ENCODE measurements at regions not wholly inside any gene's neighbourhood (a gene's known extent, or its start where the extent isn't known, plus 50 kb on each side); places are given as distances from the start of the nearest gene placed in this dataset.

DNA sequence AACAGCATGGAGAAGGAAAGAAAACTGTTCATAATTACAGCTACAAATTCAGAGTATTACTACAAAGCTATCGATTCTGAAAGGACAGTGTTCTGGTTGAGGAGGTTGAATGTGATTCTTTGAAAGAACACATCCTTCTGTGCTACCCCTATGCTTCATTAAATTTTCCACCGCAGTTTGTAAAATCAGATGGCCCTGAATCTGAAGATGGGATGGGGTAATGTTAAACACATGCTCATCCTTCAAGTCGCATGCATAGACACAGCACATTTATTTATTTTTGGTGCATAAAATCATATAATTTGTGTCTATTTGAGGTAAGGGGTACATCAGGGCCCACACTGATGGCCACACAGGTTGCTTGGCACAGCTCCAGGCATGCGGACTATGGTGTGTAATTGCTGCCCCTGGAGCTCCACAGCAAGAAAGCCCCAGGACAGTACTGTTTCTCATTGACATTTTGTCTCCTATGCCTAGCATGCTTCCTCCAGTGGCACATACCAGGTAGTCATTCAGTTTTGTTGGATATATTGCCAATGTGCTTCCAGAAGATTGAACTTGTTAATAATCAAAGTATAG lies 238.8 kb upstream of the TANK start:
- no peak for DNase-seq

DNA sequence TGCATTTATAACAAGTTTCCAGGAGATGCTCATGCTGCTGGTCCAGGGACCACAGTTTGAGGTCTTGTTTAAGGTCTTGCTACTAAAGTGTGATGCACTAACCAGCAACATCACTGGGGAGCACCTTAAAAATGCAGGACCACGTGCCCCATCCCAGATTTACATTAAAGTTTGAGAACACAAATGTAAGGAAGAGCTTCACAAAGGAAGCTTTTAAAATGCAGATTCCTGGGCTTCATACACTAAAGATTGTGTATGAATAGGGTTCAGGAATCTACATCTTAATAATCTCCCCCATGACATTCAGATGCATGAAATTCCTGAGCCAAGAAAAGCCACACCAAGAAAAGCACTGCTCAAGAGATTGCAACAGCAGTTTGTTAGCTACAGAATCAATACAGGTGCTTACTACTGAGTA lies 235.3 kb upstream of the TANK start:
- no peak for DNase-seq

DNA sequence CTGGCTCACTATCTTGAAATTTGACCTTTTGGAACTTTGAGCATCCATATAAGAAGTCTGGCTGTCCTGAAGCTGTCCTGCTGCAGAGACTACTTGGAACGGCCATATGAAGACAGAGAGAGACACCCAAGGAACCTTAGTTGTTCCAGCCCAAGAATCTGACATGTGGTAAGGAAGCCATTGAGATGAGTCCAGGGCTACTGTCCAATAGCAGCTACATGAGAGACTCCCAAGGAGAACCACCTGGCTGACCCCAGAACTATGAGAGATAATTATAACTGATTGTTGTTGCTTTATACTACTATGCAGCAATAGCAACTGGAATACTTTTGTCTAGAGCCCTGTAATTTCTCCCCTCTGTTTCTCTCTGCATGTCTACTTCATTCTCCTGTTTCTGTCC lies 234.3 kb upstream of the TANK start:
- no peak for DNase-seq

DNA sequence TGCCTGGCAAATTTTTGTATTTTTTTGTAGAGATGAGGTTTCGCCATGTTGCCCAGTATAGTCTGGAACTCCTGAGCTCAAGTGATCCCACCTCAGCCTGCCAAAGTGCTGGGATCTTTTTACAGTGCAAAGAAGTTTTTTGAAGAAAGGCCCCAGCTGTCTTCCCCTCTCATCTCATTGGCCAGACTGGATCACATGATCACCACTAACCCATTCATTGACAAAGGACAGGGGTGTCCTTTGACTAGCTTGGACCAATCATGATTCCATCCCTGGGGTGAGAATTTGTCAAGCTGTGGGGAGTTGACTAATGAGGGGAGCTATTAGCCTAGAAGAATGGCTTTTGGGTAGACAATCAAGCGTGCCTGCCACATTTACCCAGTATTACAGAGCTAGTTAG lies 232.9 kb upstream of the TANK start:
- no peak for DNase-seq

DNA sequence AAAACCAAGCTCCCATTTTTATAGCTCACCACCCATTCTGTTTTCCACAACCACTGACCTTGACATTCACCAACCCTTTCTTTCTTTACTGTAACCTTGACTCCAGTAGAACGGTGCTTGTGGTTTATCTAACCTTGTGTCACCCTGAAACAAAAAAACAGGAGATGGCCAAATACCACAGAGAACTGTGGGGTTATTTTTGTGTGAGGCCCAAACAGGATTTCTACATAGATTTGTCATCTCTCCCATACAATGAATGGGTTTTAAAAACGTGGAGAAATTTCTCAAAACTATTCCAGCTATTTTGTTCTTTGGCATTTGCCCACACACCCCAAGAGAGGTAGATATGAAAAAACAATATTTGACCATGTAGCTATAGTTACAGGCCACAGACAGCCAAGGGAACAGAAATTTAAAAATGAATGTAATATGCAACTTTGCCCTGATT lies 231.3 kb upstream of the TANK start:
- DNase-seq = no peak

DNA sequence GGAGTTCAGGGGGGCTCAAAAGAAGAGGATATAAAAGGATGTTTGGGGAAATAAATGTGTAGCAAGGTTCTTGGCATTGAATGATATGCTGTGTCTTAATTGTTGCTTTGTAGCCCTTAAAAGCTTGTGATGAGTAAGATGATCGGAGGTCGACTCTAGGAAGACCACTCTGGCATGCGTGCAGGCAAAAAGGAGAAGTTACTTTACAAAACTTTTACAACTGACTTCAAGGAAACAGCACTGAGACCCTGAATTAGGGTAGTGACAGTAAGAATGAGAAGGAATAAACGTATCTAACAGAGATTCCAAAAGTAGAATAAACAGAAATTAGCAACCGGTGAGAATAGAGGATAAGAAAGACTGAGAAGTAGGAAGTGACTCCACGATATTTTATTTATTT lies 228.7 kb upstream of the TANK start:
- no peak for DNase-seq

DNA sequence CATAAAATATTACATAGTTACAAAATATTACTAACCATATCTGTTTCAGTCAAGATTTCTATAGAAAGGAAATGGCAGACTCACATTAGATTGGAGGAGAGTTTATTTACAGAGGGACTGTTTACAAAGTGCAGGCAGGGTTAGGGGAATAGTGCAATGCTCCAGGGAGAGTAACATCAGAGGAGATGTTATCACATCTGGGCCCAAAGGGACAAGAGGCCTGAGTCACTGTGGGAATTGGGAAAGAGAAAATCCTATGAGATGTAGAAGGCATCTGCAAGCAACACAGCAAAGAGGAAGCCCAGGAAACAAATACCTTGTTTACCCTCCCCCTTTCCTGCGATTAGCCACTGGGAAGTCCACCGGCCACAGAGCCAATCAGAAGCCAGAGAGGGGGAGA lies 227.3 kb upstream of the TANK start:
- no peak for DNase-seq

DNA sequence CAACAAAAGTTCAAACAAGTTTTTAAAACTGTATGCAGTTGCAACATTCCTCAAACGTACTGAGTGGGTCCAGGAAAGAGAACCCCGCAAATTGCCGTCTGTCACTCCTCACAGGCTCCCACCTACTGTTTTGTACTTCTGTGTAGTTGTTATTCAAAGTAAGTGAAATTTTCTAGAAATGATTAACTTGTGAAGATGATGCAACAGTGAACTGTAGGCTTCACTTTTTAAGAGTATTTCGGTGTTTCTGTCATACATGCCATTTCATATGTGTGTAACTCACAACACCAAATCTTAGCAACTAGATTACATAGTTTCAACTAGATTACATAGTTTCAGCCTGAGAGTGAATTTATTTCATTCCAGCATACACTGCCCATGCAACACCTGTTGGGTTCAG lies 226.0 kb upstream of the TANK start:
- no peak for DNase-seq

DNA sequence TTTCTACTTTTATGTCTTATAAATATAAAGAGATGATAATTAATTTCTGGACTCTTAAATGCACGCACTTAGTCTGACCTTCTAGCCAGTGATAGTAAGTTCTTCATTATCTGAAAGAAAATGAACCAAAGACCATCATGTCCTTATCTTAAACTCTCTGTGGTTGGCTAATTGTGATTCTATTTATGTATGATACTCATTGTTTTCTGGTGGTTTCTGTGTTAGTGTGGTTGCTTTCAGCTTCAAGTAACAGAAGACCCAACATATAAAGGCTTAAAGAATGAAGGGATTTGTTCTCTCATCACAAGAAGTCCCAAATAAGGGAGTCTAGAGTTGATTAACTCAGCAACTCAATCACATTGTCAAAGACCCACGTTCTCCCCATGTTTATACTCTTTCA lies 225.2 kb upstream of the TANK start:
- DNase-seq = no peak

DNA sequence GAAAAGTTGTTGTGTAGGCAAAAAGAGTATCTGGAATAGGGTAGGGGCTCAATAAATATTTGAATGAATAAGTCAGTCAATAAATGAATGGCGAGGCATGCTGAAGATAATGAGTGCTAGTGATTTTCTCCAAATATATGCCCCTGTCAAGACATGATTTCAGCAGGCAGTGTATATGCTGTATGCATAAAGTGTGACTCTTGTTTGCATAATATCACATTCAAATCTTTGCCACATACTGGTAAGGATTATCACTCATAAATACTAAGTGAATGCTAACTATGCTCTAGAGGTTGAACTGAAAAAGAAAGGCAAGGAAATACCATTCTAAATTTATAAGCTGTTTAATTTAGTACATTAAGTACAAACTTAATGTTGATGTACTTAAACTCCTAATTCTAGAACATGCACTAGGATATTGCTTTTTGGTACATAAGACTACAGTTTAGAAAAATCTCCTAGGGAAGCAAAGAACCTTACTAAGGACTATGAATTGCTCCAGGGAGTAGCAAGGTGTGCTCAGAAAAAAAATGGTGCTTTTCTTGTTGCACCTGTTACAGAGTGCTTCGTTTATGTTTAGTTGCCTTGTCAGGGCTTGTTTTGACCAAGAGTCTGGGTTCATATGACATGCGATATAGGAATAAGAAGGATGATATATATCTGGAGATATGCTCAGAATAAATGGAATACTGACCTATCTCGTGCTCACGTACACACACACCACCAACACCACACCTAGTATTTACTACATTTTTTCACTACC lies 224.0 kb upstream of the TANK start:
- DNase-seq = no peak

DNA sequence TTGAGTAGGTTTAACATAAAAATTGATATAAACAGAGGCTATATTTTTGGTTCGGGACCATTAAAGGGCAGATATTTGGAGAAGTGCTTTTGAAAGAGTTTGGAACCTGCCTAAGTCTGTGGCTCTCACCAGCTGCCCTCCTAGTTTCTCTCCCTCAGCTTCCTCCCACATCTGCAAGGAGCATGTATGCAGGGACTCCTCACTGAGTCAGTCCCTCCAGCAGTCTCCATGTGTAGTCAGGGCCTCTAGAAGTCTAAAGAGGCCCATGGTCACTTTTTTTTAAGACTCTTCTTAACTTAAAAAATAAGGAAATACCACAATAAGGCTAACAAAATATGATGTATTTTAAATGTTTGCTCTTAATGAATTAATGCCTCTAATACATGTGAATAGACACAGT lies 220.0 kb upstream of the TANK start:
- no peak for DNase-seq

DNA sequence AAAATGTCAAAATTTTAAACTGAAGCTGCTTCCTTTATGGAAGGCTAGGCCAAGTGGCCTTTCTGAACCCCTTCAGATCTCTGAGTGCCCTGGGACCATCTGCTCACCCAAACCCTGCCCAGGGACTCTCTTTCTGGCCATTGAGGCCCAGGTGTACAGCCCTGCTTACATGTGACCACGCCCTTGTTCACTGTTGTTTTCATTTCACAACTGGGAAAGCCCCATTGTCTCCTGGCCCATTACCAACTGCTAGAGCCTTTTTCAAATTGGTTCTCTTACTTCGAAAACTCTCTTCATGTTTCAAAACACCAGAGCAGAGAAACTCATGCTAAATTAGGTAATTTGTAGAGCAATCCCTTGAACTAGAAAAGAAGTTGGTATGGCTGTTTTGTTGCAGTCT lies 219.5 kb upstream of the TANK start:
- no peak for DNase-seq

DNA sequence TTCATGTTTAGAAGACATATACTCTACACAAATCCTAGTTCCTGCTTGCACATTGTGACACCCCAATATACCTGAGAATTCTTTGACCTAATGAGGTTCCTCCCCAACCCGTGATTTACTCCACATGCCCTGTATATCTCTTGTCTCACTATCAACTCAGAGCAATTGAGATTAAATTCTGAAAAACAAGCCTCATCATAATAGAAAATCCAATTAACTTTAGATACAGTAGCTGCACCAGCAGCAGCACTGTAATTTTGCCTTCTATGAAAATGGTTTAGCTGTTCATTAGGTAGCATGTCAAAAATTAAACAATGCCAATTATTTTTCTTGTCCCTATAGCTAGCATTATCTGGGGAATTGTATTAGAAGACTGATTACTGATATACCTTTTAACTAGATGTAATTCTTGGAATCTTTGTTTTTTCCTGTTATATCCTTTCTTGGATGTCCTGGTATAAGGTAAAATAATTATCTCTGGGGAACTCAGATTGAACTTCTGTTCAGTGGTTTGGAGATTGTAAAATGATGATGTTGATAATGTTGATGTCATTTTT lies 218.9 kb upstream of the TANK start:
- DNase-seq = no peak

DNA sequence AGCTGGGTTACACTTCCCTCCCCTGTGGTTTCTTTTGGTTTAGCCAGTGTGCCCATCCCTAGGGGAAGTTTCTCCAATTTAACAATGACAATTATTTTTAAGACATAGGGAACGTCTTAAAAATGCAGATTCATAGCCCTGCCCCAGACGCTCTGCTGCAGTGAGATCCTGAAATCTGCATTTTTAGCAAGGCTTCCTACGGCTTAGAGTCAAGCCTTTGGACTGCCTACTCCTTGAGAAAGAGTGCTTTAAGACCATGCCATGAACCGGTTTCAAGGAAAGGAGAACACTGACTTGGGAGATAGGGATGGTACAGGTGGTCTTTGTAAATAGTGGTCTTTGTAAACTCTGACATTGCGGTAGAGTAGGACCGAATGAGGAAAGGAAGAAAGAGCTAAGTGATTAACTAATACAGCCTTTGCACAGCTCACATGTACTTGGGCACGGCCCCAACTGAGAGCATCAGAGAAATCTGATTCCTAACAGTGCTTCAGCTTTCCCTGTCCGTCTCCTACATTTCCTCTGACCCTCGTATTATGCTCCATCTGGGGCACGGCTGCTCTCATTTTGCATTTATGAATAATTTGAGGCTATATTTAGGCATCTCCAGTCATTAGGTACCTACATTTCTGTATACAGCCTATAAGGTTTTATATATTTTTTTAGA lies 217.6 kb upstream of the TANK start:
- DNase-seq = no peak

DNA sequence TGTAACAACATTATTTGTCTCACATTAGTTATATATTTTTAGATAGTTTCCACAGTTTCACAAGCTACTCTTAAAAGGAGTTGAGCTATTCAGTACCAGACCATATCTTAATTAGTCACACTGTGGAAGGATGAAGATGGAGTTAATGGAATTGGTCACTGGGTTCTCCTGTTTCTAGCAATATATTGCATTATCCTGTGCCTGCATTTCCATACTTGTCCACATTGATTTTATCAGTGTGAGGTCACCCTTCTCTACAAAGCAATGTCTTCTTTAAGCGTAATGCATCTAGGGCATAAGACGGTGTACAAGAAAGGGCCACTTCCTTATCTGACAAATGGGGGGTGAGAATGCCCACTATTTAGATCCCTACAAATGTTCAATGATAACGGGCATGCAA lies 216.8 kb upstream of the TANK start:
- no peak for DNase-seq

DNA sequence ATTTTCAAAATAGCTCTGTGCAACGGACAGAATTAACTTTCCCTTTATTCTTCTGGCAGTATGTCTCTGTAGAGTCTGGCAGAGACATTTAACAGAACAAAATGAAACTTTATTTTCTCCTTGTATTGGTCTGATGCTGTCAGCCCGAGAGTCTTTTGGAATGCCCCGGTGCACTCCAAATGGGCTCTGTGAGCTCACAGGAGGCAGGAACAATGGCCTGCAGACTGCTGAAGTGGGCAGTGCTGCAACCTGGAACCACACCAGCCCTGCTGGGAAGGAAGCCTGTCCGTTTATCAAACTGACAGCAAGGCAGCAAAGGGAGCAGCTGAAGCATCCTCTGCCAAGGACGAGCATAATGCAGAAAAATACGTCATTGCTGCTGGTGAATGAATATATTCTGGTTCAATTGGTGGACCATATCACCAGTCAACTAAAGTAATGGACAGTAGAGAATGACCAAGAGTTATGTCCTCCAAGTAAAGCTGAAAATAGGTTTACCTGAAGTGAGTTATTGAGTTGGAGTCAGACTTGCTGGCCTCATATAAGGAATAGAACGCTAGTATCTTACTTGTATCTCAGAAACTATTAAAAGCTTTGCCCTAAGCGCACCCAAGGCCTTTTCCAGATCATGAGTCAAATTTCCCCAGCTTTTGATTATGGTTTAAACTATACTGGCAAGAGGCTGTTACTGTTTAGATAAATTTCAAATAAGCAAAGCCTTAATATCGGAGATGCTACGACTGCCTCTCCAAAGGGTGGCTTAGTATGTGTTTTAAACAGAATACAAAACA lies 207.6 kb upstream of the TANK start:
- DNase-seq = no peak

DNA sequence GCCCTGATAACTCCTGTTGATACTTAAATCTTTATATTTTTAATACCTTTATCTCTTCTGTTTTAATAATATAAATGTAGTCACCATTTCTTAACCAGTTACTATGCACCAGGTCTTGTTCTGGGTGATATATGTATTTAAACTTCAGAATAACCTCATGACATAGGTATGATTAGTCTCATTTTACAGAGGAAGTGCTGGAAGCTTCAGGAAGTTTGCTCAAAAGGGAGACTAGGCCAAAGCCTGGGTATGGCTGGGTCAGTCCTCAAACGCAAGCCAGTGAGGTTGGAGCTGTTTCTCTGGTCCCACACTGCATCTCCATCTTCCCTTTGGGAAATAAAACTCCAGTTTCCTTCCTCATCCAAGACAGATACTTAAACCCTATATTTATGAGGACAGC lies 204.7 kb upstream of the TANK start:
- DNase-seq = no peak

DNA sequence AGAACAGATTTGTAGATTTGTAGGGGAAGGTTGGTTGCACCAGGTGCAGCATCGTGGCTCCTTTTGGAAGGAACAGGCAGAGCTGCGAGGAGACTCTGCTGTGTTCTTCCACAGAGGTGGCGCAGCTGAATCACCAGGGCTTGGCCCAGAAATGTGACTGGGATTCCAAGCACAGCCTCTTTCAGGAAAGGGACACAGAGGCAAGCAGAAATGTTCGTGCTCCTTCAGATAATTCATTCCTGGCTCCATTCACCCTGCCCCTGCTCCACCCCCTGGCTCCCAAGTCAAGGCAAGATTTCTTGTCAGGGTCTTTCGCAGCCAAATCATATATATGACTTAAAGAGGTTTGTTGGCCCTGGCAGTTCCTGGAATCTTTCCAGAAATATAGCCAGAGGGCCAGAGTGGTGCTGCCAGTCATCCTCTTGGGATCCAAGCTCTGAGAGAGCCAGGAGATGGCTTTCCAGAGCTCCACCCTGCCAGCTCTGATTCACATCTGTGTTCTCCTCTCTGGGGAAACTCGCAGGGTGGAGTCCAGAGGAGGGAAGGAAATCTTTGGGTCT lies 203.9 kb upstream of the TANK start:
- no peak for DNase-seq

DNA sequence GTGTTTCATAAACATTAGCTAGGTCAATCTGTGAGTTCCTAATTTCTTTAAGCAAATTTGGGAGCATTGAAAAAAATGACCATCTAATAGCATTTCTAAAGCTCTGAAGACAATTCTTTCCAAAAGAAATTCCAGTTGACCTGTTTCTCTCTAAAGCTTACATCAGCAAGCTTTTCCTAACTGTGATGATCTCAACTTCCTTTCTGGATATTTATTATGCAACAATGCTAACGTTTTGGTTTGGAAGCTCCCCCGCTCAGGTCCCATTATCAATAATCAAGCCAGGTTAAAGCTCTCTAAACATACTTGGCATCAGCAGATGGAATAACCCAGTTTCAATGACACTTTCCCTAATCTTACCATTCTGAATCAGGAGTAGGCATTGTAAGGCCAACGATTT lies 196.3 kb upstream of the TANK start:
- DNase-seq = no peak

DNA sequence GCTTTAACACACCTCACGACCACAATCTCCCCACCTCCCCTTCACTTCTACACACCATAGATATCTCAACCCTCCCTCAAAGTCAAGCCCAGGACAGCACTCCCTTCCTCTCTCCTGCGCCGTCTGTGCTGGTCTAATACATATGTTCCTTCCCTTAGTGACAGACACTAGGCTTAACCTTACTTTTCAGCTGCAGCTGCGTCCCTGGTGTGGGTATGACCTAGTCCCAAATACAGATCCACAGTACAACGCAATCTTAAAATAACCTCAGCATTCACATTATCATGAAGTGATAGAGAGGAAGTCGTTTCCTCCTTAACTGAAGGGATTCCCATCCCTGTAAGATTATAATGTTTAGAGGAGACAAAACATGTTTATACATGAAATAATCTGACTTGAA lies 192.7 kb upstream of the TANK start:
- no peak for DNase-seq

DNA sequence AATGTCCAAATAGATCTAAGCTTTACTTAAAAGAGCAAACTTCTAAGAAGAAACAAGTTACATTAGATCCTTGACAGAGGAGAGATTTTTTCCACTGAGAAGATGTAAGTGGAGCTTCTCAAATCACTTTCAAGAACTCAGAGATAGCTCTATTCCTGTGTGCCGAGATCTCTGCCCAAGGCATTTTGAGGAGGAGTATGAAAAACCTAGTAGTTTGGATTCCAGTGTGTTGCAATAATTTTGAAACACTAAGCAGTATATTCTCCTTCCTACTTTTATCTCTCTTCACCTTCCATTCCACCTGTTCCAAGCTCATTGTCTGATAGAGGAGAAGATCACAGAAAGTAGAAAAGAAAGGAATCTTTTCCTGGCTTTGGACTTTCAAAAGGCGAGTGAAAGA lies 192.0 kb upstream of the TANK start:
- DNase-seq = no peak

DNA sequence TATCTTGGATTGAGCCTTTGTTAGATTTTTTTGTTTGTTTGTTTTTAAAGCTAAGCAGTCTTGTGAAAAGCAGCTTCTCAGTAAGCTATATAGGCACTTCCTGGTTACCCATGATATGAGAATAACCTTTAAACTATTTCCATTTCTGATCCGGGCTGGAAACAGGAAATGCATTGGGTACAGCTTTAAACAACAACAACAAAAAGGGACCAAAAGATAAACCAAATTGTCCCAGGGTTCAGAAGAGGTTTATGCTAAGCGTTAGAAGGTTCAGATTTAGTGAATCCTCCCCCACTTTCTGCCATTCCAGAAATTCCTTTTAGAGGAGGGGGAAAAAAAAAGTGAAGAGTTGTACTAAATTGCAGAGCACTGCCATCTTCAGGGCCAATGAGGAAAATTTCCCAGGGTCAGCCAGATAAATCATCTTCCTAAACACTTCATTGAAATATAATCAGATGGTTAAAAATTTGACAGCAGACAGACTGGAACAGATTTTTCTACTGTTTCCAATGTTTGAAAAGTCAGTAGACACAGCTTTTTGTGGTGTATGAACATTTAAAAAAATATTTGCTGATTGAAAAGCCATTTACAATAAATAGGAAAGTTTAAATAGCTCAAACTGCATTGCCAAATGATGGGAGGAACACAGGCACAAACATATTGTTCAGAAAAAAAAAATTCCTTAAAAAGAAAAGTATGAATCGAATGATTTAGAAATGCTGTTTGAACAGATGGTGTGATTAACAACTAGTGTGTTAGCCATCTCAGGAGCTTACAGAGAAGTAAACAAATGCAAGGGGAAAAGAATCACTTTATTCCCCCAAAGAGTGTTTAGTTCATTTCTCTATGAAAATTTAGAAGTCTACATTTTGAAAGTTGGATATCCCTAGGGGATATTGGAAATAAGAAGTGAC lies 189.9 kb upstream of the TANK start:
- DNase-seq = no peak

Measured in activated naive CD4-positive, alpha-beta T cell (primary cell).